Left cardiac atrium (tissue), 4 donors: ENCODE measurements at regions not wholly inside any gene's neighbourhood (a gene's known extent, or its start where the extent isn't known, plus 50 kb on each side); places are given as distances from the start of the nearest gene placed in this dataset.

Experiments used
- ATAC-seq, 2 donors: fragments of 200-7000 bp; cut with Tn5 transposase; one replicate each; pipeline ENCODE4 v1.9.1; 2020; ENCODE audit warnings: mild to moderate bottlenecking in 2 of 2, moderate library complexity in 2 of 2
- DNase-seq: peaks from one replicate; pipeline ENCODE4 v3.0.0-alpha.2; 2020
- intact Hi-C, 2 donors: fragments of 100-400 bp; cut with DNase I; formaldehyde crosslinking; loops; one replicate each; pipeline versions ENCODE4 v1.14.1 to v1.15.1; 2022 to 2023
- donor health status: DM: no; HTN: yes; CAD: no.
- donor health status: DM: no; HTN: yes; CAD: no; lungs with severe emphysema.
- donor health status: DM: yes; HTN: yes; CAD: no.
- donor health status: Dilated cardiomyopathy.

GRCh38 chr14:34931206-34931605 is 51.6 kb upstream of the SRP54 start:
- DNase-seq (no peak), ATAC-seq (peak; percentile 59 to 63)
- intact Hi-C loops = no loop called here

DNA sequence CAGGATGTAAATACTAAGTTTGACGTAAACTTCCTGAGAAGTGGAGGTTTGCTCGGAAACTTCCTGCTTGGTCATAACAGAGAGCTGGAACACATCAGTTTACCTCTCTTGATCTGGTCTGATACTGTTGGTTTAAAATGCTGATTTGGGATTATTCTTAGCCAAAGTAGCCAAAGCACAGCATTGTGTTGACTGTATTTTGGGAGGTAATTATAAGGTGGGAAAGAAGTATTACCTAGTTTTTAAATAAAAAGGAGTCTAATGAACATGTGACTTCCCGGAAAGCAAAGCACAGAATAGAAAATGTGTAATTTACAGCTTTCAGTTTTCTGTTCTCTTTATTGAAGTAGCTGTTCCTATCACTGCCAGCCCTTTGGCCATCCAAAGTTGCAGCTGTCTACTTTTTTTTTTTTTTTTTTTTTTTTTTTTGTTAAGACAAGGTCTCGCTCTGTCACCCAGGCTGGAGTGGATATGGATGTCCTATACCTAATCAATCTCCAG is 52.2 kb upstream of the SRP54 start:
- intact Hi-C loops = no loop called here
- DNase-seq (no peak), ATAC-seq (no peak)

DNA sequence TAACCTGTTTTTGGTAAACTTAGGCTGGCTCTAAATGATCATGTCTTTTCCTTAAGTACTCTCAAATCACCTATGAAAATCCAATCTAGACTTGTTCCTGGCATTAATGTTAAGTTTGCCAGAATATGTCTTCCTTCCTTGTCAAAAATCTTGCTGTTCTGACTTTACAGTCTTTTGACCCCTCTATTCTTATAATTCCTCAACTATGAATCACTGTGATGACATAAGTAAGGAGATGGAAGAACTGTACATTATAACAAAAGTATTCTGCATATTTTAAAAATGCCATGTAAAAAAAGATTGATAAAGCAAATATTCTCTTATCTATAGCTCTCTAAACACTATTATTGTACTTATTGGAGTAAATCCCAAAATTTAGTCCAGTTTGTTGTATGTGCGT is 51.4 kb upstream of the BAZ1A start:
- no peak for ATAC-seq
- no peak for DNase-seq
- intact Hi-C loops = no loop called here
